ENCODE measurements at regions not wholly inside any gene's neighbourhood (a gene's known extent, or its start where the extent isn't known, plus 50 kb on each side); places are given as distances from the start of the nearest gene placed in this dataset.

DNA sequence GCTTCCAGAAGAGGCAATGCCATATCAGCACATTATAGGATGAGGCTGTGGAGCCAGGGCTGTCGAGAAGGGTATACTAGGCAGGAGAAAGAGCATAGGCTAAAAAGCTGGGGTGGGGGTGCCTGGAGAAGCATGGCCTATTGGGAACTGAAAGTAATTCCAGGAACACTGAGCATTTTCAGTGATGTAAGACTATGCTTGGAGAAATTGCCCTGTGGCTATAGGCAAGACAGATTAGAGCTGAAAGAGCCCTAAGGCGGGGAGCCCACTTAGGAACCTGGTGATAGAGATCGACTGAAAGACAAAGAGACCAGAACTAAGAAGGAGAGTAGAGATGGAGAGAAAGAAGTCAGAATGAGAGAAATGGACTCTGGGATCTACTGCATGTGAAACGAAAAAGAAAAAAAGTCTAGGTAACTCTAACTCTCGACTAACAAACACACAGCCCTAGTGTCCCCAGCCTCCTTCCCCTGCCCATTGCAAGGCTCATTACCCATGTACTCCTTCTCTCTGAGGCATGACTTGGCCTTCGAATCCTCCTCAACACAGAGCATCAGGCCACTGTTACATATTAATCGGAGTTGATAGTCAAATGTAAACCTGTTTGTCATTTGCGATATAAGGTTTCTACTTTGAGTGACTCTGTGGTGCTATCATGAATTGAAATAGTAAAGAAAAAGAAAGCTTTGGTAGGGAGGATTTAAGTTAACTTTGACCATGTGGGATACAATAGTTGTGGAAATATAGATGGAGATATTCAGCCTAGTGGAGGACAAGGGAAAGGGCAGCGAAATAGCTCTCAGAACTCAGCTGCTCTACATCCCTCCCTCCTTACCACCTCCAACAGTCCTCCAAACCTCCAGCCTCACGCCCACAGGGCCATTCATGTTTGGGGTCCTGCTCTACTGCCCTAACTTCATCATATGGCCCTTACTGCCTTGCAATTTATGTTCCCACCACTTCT, 52.3 kb upstream of the BMAL1 start:
- DNase-seq: no peak

DNA sequence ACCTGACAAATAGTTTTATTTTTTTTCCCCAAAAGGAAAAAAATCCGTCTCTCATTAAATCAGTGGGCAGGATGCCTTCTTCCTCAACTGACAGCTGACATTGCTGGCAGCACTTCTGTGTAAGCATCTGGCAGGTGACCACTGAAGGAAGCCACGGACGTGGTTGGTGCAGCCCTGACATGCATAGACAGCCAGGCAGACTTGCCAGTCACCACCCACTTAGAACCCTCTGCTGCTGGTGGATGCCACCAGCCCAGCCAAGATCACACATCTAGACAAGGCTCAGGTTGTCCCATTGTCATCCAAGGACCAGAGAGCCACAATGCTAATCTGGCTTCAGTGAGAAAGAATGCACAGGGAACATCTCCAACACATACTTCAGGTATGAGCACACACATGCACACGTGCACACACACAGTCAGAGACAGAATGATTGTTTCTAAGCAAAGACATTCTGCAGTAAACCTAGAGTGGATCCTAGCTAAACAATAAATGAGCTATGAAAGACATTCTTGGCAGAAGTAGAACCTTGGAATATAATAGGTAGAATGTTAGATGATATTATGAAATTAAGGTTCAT, 49.8 kb upstream of the BMAL1 start:
- no peak for DNase-seq

Data from NCI-H2029 treated with DMSO at 0.1 percent for 48 hours (cell line).